ENCODE measurements at regions not wholly inside any gene's neighbourhood (a gene's known extent, or its start where the extent isn't known, plus 50 kb on each side); places are given as distances from the start of the nearest gene placed in this dataset.
"Not testable (repeated sequence)": the region's sequence is repeated elsewhere in the genome, so short reads cannot be mapped to it uniquely, and the experiment has no call there.

- DNase-seq: peak; percentile 25
Measured at GRCh38 chr2:67571785-67572718, 174.9 kb downstream of the ETAA1 start.

GRCh38 chr2:67572721-67573435 is 175.7 kb downstream of the ETAA1 start:
- DNase-seq: peak; percentile 37

- peak; percentile 62 for DNase-seq
Measured at GRCh38 chr2:67574230-67574629, 177.1 kb downstream of the ETAA1 start.

GRCh38 chr2:67576226-67576625 is 179.1 kb downstream of the ETAA1 start:
- no peak for DNase-seq

- DNase-seq: no peak
Measured at GRCh38 chr2:67576991-67577390, 179.9 kb downstream of the ETAA1 start.

- no peak for DNase-seq
Measured at GRCh38 chr2:67579216-67579615, 182.1 kb downstream of the ETAA1 start.

GRCh38 chr2:67579806-67580205 is 182.7 kb downstream of the ETAA1 start:
- DNase-seq: no peak

GRCh38 chr2:67581751-67582150 is 184.6 kb downstream of the ETAA1 start:
- DNase-seq: no peak

GRCh38 chr2:67583185-67583584 is 186.1 kb downstream of the ETAA1 start:
- DNase-seq: no peak

GRCh38 chr2:67585400-67585799 is 188.3 kb downstream of the ETAA1 start:
- DNase-seq: no peak

GRCh38 chr2:67589121-67589520 is 192.0 kb downstream of the ETAA1 start:
- DNase-seq: not testable (repeated sequence)

GRCh38 chr2:67594522-67594921 is 197.4 kb downstream of the ETAA1 start:
- not testable (repeated sequence) for DNase-seq

GRCh38 chr2:67596871-67597270 is 199.7 kb downstream of the ETAA1 start:
- DNase-seq: no peak

- DNase-seq: peak; percentile 16
Measured at GRCh38 chr2:67599561-67599960, 202.4 kb downstream of the ETAA1 start.

- no peak for DNase-seq
Measured at GRCh38 chr2:67600222-67600871, 203.2 kb downstream of the ETAA1 start.

GRCh38 chr2:67600946-67601345 is 203.8 kb downstream of the ETAA1 start:
- peak; percentile 34 for DNase-seq

GRCh38 chr2:67604360-67604759 is 207.2 kb downstream of the ETAA1 start:
- DNase-seq: peak; percentile 69

GRCh38 chr2:67612576-67613042 is 215.5 kb downstream of the ETAA1 start:
- DNase-seq: no peak

GRCh38 chr2:67613227-67613626 is 216.1 kb downstream of the ETAA1 start:
- DNase-seq: no peak

GRCh38 chr2:67614454-67614853 is 217.3 kb downstream of the ETAA1 start:
- DNase-seq: no peak

- DNase-seq: peak; percentile 40
Measured at GRCh38 chr2:67616749-67617148, 219.6 kb downstream of the ETAA1 start.

GRCh38 chr2:67619204-67619603 is 222.1 kb downstream of the ETAA1 start:
- DNase-seq: no peak

GRCh38 chr2:67623741-67624140 is 226.6 kb downstream of the ETAA1 start:
- not testable (repeated sequence) for DNase-seq
